ENCODE measurements at regions not wholly inside any gene's neighbourhood (a gene's known extent, or its start where the extent isn't known, plus 50 kb on each side); places are given as distances from the start of the nearest gene placed in this dataset.
A peak's percentile ranks its signal among the peaks of the same experiment; 100 is the strongest.

- TF ChIP-seq GABPA (IDR thresholded peaks at IDR 0.05; ENCODE audit: low read depth) (no peak), MEF2A (IDR thresholded peaks at IDR 0.05; ENCODE audit: borderline replicate concordance, low read depth) (no peak), FOXJ3 (CRISPR knock-in tag; IDR thresholded peaks at IDR 0.05) (no peak), SMC3 (IDR thresholded peaks at IDR 0.05; ENCODE audit: low read depth, low read length) (no peak), RXRA (IDR thresholded peaks at IDR 0.05; ENCODE audit: borderline replicate concordance, low read depth) (no peak), TEAD4 (IDR thresholded peaks at IDR 0.05; ENCODE audit: borderline replicate concordance, insufficient read depth) (no peak), RFX5 (IDR thresholded peaks at IDR 0.05; ENCODE audit: low read length) (no peak)
These were observed 69.2 kb downstream of the CYB561 start (continued) for GRCh38 chr17:63376949-63377348.

GRCh38 chr17:63378411-63379375 lies 67.4 kb downstream of the CYB561 start:
- no peak overlapping the region for H3K4me3 ChIP-seq (ENCODE audit: low read depth in 2 of 2, low read length in 1 of 2)
- peaks cover 29 to 62% of the 10 kb centered on the region in 2 experiments for H3K36me3 ChIP-seq (replicated peaks in 1 of 2; ENCODE audit: control insufficient read depth in 1 of 2, insufficient read depth in 2 of 2, low read length in 1 of 2)
- ChIA-PET CTCF (interaction anchor here (1.4 to 1.6 kb wide), 2 partner anchors 13 to 28 kb away, joined by 4 to 11 read pairs; no protein-coding TSS in a partner anchor), POLR2A (interaction anchor here (0.5 to 1.0 kb wide), 6 partner anchors 14 to 1985 kb away, joined by 3 to 4 read pairs (median 4); no protein-coding TSS in a partner anchor)
- H4K20me1 ChIP-seq (ENCODE audit: insufficient read depth): no peaks in the 10 kb centered on the region
- peaks cover 38 to 46% of the 10 kb centered on the region in 2 experiments for H3K4me1 ChIP-seq (ENCODE audit: control insufficient read depth in 1 of 2, insufficient read depth in 2 of 2, low read depth in 1 of 2, low read length in 1 of 2)
- H3K9me2 ChIP-seq: no peaks in the 10 kb centered on the region
- whole genome bisulfite sequencing (ENCODE audit: low lambda C conversion rate): 84% methylated on average over 3 of the region's 3 CpGs
- H3F3A ChIP-seq (replicated peaks; ENCODE audit: insufficient read depth): peaks cover 36% of the 10 kb centered on the region
- peak; percentile 55 for DNase-seq
- H3K79me2 ChIP-seq (ENCODE audit: insufficient read depth): peaks cover 8% of the 10 kb centered on the region
- H3K27ac ChIP-seq (ENCODE audit: low read depth in 2 of 2, low read length in 1 of 2): peak overlapping the region; percentile 36 to 96; a peak in 3 of 4 replicates
- no peak overlapping the region for H3K4me2 ChIP-seq
- H3K9ac ChIP-seq: no peak overlapping the region
- no peaks in the 10 kb centered on the region for H3K9me3 ChIP-seq
- no peak overlapping the region for H2AFZ ChIP-seq (ENCODE audit: low read depth)
- no peaks in the 10 kb centered on the region for H3K27me3 ChIP-seq (ENCODE audit: insufficient read depth)
- TF ChIP-seq SMC3 (IDR thresholded peaks at IDR 0.05; ENCODE audit: low read depth, low read length) (no peak), JUND (IDR thresholded peaks at IDR 0.05) (peak; percentile 31; the same call in 1 of the 2 replicates), FOXJ3 (CRISPR knock-in tag; IDR thresholded peaks at IDR 0.05) (peak; percentile 89), FOSL2 (IDR thresholded peaks at IDR 0.05; ENCODE audit: borderline replicate concordance, low read depth) (no peak), CHD2 (IDR thresholded peaks at IDR 0.05; ENCODE audit: low read length, partially characterized antibody) (peak; percentile 93), TEAD4 (IDR thresholded peaks at IDR 0.05; ENCODE audit: borderline replicate concordance, insufficient read depth) (peak; percentile 58; the same call in 1 of the 2 replicates), MXI1 (IDR thresholded peaks at IDR 0.05; ENCODE audit: low read depth, low read length) (peak; percentile 71; the same call in 1 of the 2 replicates), SIN3A (IDR thresholded peaks at IDR 0.05; ENCODE audit: borderline replicate concordance, low read depth, low read length) (no peak), NFIC (IDR thresholded peaks at IDR 0.05; ENCODE audit: borderline replicate concordance) (peak; percentile 62; the same call in 1 of the 2 replicates), USF1 (IDR thresholded peaks at IDR 0.05; ENCODE audit: borderline replicate concordance, low read depth) (peak; percentile 53; the same call in 1 of the 2 replicates), IRF3 (IDR thresholded peaks at IDR 0.05; ENCODE audit: low read depth, low read length) (no peak), NRF1 (IDR thresholded peaks at IDR 0.05; ENCODE audit: low read depth, low read length) (no peak), GATA2 (CRISPR knock-in tag; IDR thresholded peaks at IDR 0.05) (peak; percentile 97), FOXM1 (IDR thresholded peaks at IDR 0.05; ENCODE audit: low read depth) (no peak), POLR2AphosphoS5 (IDR thresholded peaks at IDR 0.05; ENCODE audit: low read depth, low read length) (peak; percentile 83), TCF12 (IDR thresholded peaks at IDR 0.05) (peak; percentile 93), RXRA (IDR thresholded peaks at IDR 0.05; ENCODE audit: borderline replicate concordance, low read depth) (no peak), EP300 (IDR thresholded peaks at IDR 0.05; ENCODE audit: borderline replicate concordance in 1 of 2, low read depth in 1 of 2, low read length in 1 of 2) (peak; percentile 70 to 99; a peak in 3 of 4 replicates), RAD21 (IDR thresholded peaks at IDR 0.05; ENCODE audit: low read length) (peak; percentile 42; the same call in 1 of the 2 replicates), USF2 (IDR thresholded peaks at IDR 0.05; ENCODE audit: borderline replicate concordance, low read depth, low read length) (no peak), TAF1 (IDR thresholded peaks at IDR 0.05; ENCODE audit: borderline replicate concordance, low read depth, low read length) (no peak), RFX5 (IDR thresholded peaks at IDR 0.05; ENCODE audit: low read length) (no peak), PBX3 (IDR thresholded peaks at IDR 0.05) (peak; percentile 55; the same call in 1 of the 2 replicates)
